ENCODE measurements at regions not wholly inside any gene's neighbourhood (a gene's known extent, or its start where the extent isn't known, plus 50 kb on each side); places are given as distances from the start of the nearest gene placed in this dataset.

DNA sequence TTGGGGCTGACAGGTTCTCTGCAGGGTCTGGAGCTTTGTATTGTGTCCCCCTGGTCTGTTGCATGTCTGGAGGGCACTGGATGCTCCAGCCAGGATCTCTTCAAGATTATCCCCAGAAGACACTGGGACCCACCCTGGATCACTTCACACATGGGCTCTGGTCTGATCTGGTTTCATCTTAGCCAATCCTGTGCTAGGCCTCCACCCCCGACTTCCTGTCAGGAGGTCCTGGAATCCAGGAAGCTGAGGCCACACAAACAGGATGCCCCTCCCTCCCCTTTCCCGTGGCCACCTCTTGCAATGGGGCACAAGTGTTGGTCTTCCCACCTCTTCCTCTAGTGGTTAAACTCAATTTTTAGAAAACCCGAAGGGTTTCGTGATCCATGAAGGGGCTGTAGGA, 242.6 kb upstream of the MVB12B start:
- ATAC-seq (no peak), DNase-seq (ENCODE audit: extremely low read depth in 1 of 4, low spot score in 3 of 4) (no peak), FAIRE-seq (no peak)
- no TSS peak for BruUV-seq (replicated peaks)
- Histone ChIP-seq H4K20me1 (replicated peaks; ENCODE audit: control insufficient read depth, insufficient read depth, low read length) (no peaks in the 10 kb centered on the region), H3K4me3 (no peak overlapping the region), H3K27me3 (ENCODE audit: control insufficient read depth in 2 of 2, insufficient read depth in 2 of 2, low read length in 2 of 2) (no peaks in the 10 kb centered on the region; a peak in 1 of 5 replicates), H3K27ac (ENCODE audit: extremely low read depth, low read depth, low read length) (no peak overlapping the region), H3K9me1 (ENCODE audit: control insufficient read depth, insufficient read depth, low read length) (no peaks in the 10 kb centered on the region), H3K9ac (ENCODE audit: insufficient read depth in 1 of 2, low read depth in 2 of 2, low read length in 2 of 2) (no peak overlapping the region), H3K4me2 (ENCODE audit: insufficient read depth, low read length) (no peak overlapping the region), H3K9me3 (replicated peaks; ENCODE audit: control insufficient read depth, insufficient read depth, low read depth, low read length) (no peaks in the 10 kb centered on the region), H3K4me1 (replicated peaks in 1 of 2; ENCODE audit: control insufficient read depth in 2 of 2, insufficient read depth in 2 of 2, low read length in 2 of 2) (no peaks in the 10 kb centered on the region), H3K36me3 (ENCODE audit: control insufficient read depth, insufficient read depth, low read length) (no peaks in the 10 kb centered on the region), H3K79me2 (ENCODE audit: control insufficient read depth, insufficient read depth, low read length) (no peaks in the 10 kb centered on the region), H2AFZ (ENCODE audit: low read depth, low read length) (no peak overlapping the region)
- no peak for TF ChIP-seq ZNF780A (CRISPR knock-in tag; IDR thresholded peaks at IDR 0.05)
- no peak for TF ChIP-seq POLR2AphosphoS2 (IDR thresholded peaks at IDR 0.05; ENCODE audit: low read length)
- TF ChIP-seq ETS2 (tag; IDR thresholded peaks at IDR 0.05; ENCODE audit: borderline replicate concordance, poor library complexity, severe bottlenecking), result no peak
- TF ChIP-seq MIER1 (IDR thresholded peaks at IDR 0.05; ENCODE audit: low read depth), result no peak
- TF ChIP-seq, protein P1, sequence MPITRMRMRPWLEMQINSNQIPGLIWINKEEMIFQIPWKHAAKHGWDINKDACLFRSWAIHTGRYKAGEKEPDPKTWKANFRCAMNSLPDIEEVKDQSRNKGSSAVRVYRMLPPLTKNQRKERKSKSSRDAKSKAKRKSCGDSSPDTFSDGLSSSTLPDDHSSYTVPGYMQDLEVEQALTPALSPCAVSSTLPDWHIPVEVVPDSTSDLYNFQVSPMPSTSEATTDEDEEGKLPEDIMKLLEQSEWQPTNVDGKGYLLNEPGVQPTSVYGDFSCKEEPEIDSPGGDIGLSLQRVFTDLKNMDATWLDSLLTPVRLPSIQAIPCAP (CRISPR knock-in tag; IDR thresholded peaks at IDR 0.05; ENCODE audit: borderline replicate concordance), result no peak
- TF ChIP-seq NR2C1 (IDR thresholded peaks at IDR 0.05), result no peak
- TF ChIP-seq NR2C1 (tag; IDR thresholded peaks at IDR 0.05), result no peak
- no peak for TF ChIP-seq TAF7 (tag; IDR thresholded peaks at IDR 0.05)
- TF ChIP-seq RBM14 (IDR thresholded peaks at IDR 0.05; ENCODE audit: borderline replicate concordance, insufficient read depth, low read depth, low read length), result no peak
- intact Hi-C loops (cut with micrococcal nuclease), result no loop called here
- ChIA-PET POLR2A (interaction anchor here (1.8 kb wide), 1 partner anchor 12 kb away, joined by 5 read pairs; no protein-coding TSS in a partner anchor), CTCF (ENCODE audit: low intra/inter-chr PET ratio) (no interaction called here)
- 6% methylated on average over 3 of the region's 4 CpGs for WGBS (ENCODE audit: insufficient coverage, low coverage, missing lambda C conversion rate)
- in situ Hi-C loops (cut with MboI), result no loop called here

All from K562 (cell line).